ENCODE measurements at regions not wholly inside any gene's neighbourhood (a gene's known extent, or its start where the extent isn't known, plus 50 kb on each side); places are given as distances from the start of the nearest gene placed in this dataset.

- no peak for TF ChIP-seq CTCF (IDR thresholded peaks at IDR 0.05)
- no peak for TF ChIP-seq PRRX2 (CRISPR knock-in tag; IDR thresholded peaks at IDR 0.05)
- TF ChIP-seq TEAD4 (CRISPR knock-in tag; IDR thresholded peaks at IDR 0.05): no peak
- TF ChIP-seq E2F1 (CRISPR knock-in tag; IDR thresholded peaks at IDR 0.05): no peak
- TF ChIP-seq CREB1 (CRISPR knock-in tag; IDR thresholded peaks at IDR 0.05): no peak
- TF ChIP-seq ZNF671 (CRISPR knock-in tag; IDR thresholded peaks at IDR 0.05): no peak
- TF ChIP-seq ZNF281 (CRISPR knock-in tag; IDR thresholded peaks at IDR 0.05): no peak
- TF ChIP-seq GABPB1 (CRISPR knock-in tag; IDR thresholded peaks at IDR 0.05): no peak
- no peak for TF ChIP-seq PRDM15 (CRISPR knock-in tag; IDR thresholded peaks at IDR 0.05)
- TF ChIP-seq MAX (CRISPR knock-in tag; IDR thresholded peaks at IDR 0.05): no peak; the same call in 1 of the 2 replicates
- no peak for TF ChIP-seq JUN (CRISPR knock-in tag; IDR thresholded peaks at IDR 0.05)
Measured at GRCh38 chr6:14641423-14642135, 524.0 kb downstream of the CD83 start.
